ENCODE measurements at regions not wholly inside any gene's neighbourhood (a gene's known extent, or its start where the extent isn't known, plus 50 kb on each side); places are given as distances from the start of the nearest gene placed in this dataset.
"Not testable (repeated sequence)": the region's sequence is repeated elsewhere in the genome, so short reads cannot be mapped to it uniquely, and the experiment has no call there.

DNA sequence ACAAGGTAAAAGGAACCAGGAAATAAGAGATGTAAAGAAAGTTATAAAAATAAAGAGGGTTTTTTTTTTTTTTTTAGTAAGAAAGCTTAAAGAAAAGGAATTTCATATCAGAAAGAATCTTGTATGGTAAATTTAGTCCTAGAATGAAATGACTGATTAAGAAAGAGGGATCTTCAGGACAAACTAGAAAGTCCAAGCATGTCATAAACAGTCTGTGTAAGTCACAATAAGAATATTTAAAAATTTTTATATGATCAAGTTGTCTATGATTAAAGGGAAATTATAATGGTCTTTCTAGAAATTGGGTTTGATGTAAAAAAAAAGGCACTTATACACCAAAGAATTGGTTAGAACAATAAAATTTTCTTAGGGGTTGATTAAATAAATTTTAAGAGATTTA lies 289.5 kb downstream of the XPNPEP1 start:
- DNase-seq: no peak

DNA sequence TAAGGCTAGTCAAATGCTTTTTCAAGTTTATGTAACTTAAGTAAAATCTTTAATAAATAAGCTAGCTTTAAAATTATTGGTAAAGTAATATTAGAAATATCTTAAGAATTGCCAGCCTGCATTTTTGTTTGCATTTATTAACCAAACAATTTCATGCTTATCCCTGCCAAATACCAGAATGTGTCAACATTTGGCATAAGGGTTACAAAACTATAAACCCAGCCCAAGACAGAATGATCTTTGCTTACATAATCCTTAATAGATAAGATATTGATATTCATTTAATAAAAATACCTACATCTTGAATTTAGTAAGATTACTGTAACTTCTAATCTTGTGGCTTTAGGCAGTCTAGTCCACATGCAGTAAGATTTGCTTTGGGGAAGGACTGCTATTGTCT lies 290.3 kb downstream of the XPNPEP1 start:
- not testable (repeated sequence) for DNase-seq

DNA sequence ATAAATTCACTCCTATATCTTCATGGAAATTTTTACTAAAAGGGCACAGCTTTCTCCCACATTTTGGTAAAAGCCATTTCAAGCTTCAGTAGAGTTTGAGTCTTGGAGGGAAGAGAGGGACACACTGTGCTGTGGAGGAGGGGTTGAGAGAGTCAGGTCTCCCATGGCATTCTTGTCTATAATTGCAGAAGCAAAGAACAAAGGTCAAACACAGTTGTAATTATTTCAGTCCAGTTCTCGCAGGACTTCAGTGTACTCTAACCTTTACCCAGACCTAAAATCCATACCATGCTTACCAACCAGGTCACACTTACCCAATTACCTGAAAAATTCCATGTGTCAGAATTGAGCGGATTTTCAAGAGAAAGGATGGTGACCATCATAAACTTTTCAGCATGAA lies 298.4 kb downstream of the XPNPEP1 start:
- DNase-seq: no peak

GRCh38 chr10:109622566-109622965 lies 300.7 kb downstream of the XPNPEP1 start:
- DNase-seq: no peak

DNA sequence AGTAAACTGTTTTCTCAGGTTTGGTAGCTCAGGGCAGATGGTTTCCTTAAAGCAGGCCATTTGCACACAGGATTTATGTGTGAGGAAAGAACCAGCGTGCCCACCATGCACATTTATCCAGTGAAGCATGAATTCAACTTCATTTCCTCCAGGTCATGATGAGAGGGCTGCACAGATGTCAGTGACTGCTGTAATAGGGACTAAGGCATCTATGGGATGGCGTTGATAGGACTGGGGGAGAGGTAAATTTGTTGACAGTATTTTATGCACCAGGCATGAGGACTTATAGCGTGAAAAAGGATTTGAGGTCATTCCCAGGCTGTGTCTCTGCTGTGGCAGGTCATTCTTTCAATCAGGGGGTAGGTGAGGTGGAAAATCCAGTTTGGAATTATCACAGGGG lies 302.9 kb downstream of the XPNPEP1 start:
- DNase-seq: no peak

DNA sequence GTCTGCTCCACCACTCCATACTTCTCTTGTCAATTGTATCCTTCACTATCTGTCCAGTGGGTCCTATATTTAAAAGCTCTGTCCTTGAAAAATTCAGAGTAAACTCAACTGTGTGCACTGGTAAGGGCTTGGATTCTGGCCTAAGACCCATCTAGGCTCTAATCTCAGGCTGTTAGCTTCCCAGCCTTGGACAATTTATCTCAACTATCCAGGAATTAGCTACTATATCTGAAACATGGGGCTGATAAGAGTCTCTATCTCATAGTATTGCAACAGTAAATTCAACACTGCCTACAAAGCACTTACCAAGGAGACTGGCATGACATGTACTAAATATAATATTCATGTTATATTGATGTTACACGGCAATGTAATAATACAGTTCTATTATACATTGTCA lies 303.4 kb downstream of the XPNPEP1 start:
- DNase-seq: no peak

GRCh38 chr10:109618748-109619147 lies 304.6 kb downstream of the XPNPEP1 start:
- DNase-seq: no peak

GRCh38 chr10:109618301-109618700 lies 305.0 kb downstream of the XPNPEP1 start:
- no peak for DNase-seq

DNA sequence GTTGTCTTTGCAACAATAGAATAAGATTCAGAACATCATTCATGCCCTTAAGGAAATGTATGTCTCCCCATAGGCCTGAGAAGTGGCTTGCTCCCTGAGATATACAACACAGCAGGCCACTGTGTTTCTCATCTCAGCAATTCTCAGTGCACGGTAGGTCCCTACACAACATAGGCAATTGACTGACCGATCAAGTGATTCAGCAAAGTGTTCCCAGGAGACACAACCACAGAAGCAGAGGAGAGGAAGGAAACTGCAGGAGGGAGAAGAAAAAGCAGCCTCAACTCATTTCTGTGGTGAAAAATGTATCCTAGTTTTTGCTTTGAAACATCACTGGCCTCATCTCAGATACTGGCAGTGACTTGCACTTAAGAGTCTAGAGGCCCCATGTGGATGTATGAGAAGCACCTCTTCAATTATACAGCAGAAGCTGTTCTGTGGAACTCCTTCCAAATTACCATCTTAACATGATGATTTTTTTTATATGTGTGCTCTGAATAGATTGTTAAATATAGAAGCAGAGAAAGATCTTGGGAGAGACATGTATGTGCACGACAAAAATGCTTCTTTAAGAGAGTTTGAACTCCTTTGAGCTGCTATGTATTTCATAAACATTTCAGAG lies 306.8 kb downstream of the XPNPEP1 start:
- DNase-seq: no peak

- DNase-seq: not testable (repeated sequence)
These were observed 328.0 kb downstream of the XPNPEP1 start for GRCh38 chr10:109595356-109595755.

DNA sequence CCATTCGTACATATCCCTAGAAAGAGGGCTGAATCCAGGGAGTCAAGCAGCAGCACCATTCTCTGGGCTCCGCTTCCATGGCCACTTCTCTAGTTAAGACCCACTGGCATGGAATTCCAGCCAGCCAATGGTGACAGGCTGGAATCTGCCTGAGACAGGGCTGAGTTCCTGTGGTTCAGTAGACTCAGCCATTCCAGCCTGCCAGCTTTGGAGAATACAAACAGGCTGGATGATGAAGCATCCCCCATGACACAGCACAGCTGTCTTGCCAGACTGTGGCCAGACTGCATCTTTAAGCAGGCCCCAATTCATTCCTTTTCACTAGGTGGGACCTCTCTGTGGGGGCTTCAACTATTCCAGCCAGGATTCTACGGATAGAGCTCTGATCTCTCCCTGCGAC lies 329.6 kb downstream of the XPNPEP1 start:
- DNase-seq: no peak

DNA sequence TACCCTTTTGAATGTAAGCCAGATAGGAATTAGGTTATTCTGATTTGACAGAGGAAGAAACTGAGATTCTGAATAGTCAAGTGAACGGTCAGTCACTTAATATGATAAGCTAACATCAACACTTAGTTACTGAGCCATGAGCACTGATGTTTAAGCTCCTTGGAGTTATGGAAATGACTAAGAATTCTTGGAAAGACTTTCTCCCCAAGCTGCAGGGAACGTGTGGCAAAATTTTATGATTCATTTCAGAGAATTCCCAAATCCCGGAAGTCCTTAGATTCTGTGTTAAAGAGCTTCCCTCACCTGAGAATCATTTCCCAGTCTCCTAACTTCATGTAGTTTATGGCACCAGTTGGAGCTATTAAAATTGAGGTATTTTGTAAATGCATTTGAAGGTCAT lies 330.9 kb downstream of the XPNPEP1 start:
- no peak for DNase-seq

DNA sequence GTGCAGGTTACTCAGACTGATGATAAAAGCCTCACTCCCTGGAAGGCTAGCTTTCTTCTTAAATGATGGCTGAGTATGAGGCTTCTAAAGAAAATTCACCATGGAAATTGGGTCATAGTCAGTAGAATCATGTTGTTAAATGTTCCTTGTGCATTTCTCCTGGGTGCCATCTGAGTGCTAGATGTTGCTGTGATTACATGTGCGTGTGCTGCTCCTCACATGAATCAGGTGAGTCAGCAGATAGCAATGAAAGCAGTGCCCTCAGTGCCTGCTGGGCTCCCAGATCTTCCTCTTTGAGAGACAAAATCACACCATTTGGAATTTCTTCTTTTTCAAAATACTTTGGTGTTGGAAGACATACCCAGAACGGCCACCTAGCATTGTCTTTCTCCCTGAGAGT lies 331.7 kb downstream of the XPNPEP1 start:
- no peak for DNase-seq

GRCh38 chr10:109588259-109588658 lies 335.1 kb downstream of the XPNPEP1 start:
- DNase-seq: no peak

DNA sequence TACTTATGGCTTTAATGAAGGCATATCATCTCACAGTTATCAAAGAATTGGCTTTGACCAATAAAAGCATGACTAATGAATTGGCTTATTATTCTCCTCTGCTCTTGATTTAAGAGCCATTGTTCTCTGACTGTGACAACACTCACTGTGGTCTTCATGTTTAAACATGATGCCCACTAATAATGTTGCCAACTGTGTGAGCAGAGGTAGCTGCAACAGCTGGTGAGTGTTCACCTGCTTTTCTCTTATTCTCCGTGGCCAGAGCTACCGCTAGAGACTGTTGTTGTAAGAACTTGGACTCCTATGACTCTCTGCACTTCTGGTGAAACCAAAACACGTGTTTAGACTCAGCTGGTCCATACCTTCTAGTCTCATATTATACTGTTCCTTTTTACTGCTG lies 335.9 kb downstream of the XPNPEP1 start:
- DNase-seq: no peak

DNA sequence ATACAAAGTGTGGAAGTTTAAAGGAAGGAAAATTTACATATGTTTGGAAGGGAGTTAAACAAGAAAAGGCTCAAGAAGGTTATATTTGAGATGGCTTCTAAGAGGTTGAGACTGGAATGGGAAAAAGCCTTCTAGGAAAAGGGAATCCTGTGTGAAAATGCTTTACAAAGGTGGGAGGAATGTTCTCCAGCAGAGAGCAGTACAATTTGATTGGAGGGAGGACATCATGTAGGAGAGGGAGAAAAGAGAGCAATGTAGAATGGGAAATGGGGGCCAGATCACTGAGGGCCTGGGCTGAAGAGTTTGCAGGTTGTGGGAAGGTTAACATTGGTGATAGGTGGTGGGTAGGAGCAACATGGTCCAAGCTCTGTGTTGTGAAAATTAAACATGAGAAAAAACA lies 366.9 kb downstream of the XPNPEP1 start:
- no peak for DNase-seq

DNA sequence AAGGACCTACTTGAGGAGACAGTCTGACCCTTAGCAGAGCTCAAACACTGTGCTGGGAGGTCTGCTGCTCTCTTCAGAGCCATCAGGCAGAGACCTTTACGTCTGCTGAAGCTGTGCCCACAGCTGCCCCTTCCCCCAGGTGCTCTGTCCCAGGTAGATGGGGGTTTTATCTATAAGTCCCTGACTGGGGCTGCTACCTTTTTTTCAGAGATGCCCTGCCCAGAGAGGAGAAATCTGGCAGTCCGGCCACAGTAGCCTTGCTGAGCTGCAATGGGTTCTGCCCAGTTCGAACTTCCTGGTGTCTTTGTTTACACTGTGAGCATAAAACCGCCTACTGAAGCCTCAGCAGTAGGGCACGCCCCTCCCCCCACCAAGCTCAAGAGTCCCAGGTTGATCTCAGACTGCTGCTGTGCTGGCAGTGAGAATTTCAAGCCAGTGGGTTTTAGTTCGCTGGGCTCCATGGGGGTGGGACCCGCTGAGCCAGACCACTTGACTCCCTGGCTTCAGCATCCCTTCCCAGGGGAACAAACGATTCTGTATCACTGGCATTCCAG lies 381.2 kb downstream of the XPNPEP1 start:
- not testable (repeated sequence) for DNase-seq

- no peak for DNase-seq
These were observed 389.1 kb downstream of the XPNPEP1 start for GRCh38 chr10:109534193-109534592.

DNA sequence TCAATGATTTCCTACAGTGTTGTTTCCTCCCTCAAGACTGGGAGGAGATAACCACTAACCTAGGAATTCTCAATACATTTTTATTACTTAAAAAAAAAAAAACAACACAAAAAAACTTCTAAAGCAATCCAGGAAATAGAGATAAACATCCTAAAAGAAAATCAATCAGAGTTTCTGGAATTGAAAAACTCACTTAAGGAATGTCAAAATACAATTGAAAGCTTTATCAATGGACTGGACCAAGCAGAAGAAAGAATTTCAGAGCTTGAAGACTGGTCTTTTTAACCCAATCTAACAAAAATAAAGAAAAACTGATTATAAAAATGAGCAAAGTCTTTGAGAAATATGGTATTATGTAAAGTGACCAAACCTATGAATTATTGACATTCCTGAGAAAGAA lies 394.1 kb downstream of the XPNPEP1 start:
- DNase-seq: no peak

DNA sequence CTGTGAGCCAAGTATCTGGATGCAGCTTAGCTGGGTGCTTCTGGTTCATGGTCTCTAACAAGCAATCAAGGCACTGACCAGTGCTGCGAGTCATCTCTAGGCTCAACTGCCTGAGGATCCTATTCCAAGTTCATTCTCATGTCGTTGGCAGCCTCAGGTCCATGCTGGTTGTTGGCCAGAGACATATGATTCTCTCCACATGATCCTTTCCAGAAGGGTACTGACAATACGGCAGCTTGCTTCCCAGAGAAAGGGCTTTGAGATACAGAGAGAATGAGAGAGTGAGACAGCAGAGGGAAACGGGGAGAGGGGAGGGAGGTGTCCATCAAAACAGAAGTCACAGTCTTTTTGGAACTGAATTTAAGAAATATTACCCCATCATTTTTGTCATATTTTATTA lies 405.6 kb downstream of the XPNPEP1 start:
- no peak for DNase-seq

- DNase-seq: no peak
These were observed 418.9 kb downstream of the XPNPEP1 start for GRCh38 chr10:109504401-109504800.

DNA sequence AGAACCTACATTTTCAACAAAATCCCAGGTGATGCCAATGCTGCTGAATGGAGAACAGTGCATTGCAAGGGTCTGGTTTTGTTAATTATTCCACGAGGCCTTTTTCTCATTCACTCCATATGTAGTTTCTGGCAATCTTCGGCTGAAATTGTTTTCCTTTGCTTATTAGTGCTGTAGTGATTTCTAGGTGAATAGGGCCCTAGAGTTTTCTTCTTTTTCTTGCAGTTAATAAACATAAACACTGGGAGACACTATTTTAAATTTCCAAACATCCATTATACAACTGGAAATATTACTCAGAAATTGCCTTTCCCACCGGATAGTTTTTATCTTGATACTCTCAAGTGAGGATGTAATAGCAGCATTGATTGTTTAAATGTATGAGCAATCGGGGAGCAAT lies 435.6 kb downstream of the XPNPEP1 start:
- no peak for DNase-seq

GRCh38 chr10:109480836-109481235 lies 442.5 kb downstream of the XPNPEP1 start:
- no peak for DNase-seq

DNA sequence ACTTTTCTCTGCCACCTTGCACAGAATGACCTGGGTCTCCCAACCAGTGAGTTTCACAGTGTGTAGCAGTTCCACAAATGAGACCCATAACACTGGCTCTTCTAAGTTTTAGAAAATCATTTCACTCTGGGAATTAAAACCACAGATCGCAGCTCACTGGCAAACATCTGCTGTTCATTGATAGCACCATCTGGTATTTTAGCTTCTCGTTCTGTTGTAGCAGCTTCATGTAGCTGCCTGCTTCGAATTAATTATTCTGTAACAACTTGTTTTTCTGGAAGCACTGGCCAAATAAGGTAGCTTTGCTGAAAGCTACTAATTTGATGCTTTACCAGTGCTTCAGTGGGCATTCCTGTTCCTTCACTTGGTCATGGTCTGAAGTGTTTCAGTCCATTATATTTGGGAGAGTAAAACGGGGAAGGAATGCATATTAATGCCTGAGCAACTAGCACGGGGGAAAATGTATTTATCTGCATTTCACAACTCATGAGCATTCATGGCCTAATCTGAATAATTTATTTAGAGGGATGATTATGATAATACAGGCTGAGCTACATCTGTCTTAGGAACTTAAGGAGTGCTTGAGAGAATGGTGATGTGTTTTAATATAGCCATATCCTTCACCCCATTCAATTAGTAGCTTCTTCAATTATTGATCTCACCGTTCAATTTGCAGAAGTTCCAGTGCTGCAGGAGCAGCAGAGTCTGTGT lies 447.4 kb downstream of the XPNPEP1 start:
- no peak for DNase-seq

DNA sequence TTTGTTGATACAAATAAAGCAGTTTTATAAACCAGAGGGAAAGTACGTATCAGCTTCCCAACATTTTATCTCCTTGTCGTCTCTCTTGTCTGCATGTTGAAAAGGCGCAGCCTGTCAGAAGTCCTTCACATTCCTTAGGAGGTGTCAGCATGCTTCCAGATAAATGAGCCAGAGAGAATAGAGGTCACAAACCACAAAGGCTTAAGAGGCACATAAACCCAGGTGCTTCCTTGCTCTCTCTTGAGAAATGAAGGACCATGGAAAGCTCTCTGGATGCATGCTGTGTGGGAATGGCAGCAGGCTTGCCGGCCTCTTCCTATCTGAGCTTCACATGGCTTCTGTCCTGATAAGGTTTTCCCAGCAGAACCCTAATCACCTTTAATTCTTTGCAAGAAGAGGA lies 448.5 kb downstream of the XPNPEP1 start:
- no peak for DNase-seq

All from cerebellar nuclear complex (tissue), 1 donor.